ENCODE measurements at regions not wholly inside any gene's neighbourhood (a gene's known extent, or its start where the extent isn't known, plus 50 kb on each side); places are given as distances from the start of the nearest gene placed in this dataset.
A peak's percentile ranks its signal among the peaks of the same experiment; 100 is the strongest.

DNA sequence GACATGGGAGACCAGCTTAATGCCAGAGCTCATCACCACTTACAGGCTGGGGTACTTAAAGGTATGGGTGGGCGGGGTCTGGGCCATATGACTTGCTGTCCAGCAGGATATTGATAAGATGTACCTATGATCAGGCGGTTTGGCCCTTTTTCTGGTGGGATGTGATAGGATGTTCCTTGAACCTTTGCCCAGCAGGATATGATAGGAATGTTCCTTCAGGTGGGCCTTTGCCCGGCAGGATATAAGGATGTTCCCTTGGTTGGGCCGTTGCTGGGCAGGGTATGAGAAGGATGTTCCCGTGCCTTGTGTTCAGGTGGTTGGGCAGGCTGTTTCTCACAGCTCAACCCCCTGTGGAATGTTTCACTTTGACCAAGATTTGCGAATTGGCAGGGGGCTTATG is 187.2 kb upstream of the CXCL12 start:
- Histone ChIP-seq H3K4me3 (no peak overlapping the region), H3K9me3 (no peaks in the 10 kb centered on the region), H3K4me1 (ENCODE audit: low read depth) (no peaks in the 10 kb centered on the region), H3K36me3 (ENCODE audit: low read depth) (no peaks in the 10 kb centered on the region)
- ATAC-seq = no peak
- intact Hi-C loops (cut with DNase I, micrococcal nuclease) = no loop called here
- DNase-seq = no peak
- TF ChIP-seq CTCF (IDR thresholded peaks at IDR 0.05) = no peak

- TF ChIP-seq CTCF (IDR thresholded peaks at IDR 0.05) = no peak
- intact Hi-C loops (cut with DNase I, micrococcal nuclease) = no loop called here
- DNase-seq (no peak), ATAC-seq (no peak)
- no peaks in the 10 kb centered on the region for H3K36me3 ChIP-seq (ENCODE audit: low read depth)
- H3K9me3 ChIP-seq = no peaks in the 10 kb centered on the region
- H3K4me3 ChIP-seq = no peak overlapping the region
- H3K4me1 ChIP-seq (ENCODE audit: low read depth) = no peaks in the 10 kb centered on the region
Measured at GRCh38 chr10:44573821-44574220, 188.9 kb upstream of the CXCL12 start.

GRCh38 chr10:44574596-44575480 is 189.9 kb upstream of the CXCL12 start:
- no peak for TF ChIP-seq CTCF (IDR thresholded peaks at IDR 0.05)
- Histone ChIP-seq H3K9me3 (no peaks in the 10 kb centered on the region), H3K4me1 (ENCODE audit: low read depth) (no peaks in the 10 kb centered on the region), H3K36me3 (ENCODE audit: low read depth) (no peaks in the 10 kb centered on the region), H3K4me3 (no peak overlapping the region)
- intact Hi-C loops (cut with DNase I, micrococcal nuclease) = no loop called here
- DNase-seq = no peak
- no peak for ATAC-seq

GRCh38 chr10:44575601-44576380 is 190.9 kb upstream of the CXCL12 start:
- intact Hi-C loops (cut with DNase I, micrococcal nuclease) = no loop called here
- TF ChIP-seq CTCF (IDR thresholded peaks at IDR 0.05) = no peak
- DNase-seq (no peak), ATAC-seq (no peak)
- no peak overlapping the region for H3K4me3 ChIP-seq
- H3K4me1 ChIP-seq (ENCODE audit: low read depth) = no peaks in the 10 kb centered on the region
- H3K36me3 ChIP-seq (ENCODE audit: low read depth) = no peaks in the 10 kb centered on the region
- no peaks in the 10 kb centered on the region for H3K9me3 ChIP-seq

DNA sequence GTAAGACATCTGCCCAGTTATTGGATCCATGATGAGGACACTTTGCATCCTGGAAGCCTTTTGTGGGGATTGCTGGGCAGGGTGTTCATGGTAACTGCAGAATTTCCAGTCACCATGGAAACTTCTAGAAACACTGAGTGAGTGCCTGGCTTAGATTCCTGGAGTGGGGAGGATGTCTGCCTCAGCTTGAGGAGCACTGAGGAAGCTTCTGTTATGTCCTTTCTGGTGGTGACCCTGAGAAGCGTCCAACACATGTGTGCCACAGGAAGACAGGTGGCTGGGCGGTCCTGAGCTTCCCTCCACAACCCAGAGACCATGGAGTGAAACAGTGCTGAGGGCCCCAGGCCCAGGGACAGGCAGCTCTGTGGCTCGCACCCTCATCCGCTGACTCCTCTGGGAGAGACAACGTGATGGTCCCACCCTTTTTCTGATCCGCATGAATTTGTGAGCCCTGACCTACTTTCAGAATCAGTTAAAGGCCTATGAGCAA is 191.8 kb upstream of the CXCL12 start:
- DNase-seq (peak in 1 of 3 donors; percentile 15), ATAC-seq (peak; percentile 63)
- no peaks in the 10 kb centered on the region for H3K36me3 ChIP-seq (ENCODE audit: low read depth)
- no peaks in the 10 kb centered on the region for H3K4me1 ChIP-seq (ENCODE audit: low read depth)
- intact Hi-C loops (cut with DNase I, micrococcal nuclease) = no loop called here
- no peaks in the 10 kb centered on the region for H3K9me3 ChIP-seq
- no peak overlapping the region for H3K4me3 ChIP-seq
- TF ChIP-seq CTCF (IDR thresholded peaks at IDR 0.05) = no peak

Measured in mucosa of descending colon (tissue), 3 donors.